ENCODE measurements at regions not wholly inside any gene's neighbourhood (a gene's known extent, or its start where the extent isn't known, plus 50 kb on each side); places are given as distances from the start of the nearest gene placed in this dataset.

GRCh38 chr7:89887489-89887888, 266.8 kb upstream of the STEAP1 start:
- Histone ChIP-seq H3K36me3 (no peaks in the 10 kb centered on the region), H3K27ac (no peak overlapping the region), H3K9me3 (no peaks in the 10 kb centered on the region), H3K4me1 (no peaks in the 10 kb centered on the region), H3K4me3 (no peak overlapping the region), H3K27me3 (no peaks in the 10 kb centered on the region)
- WGBS (ENCODE audit: insufficient coverage, low coverage, low lambda C conversion rate, missing lambda C conversion rate): 9% methylated on average over 1 of the region's 3 CpGs
- ATAC-seq (no peak), DNase-seq (no peak)
- intact Hi-C loops (cut with DNase I): no loop called here
- no peak for TF ChIP-seq CTCF (IDR thresholded peaks at IDR 0.05)
- no peak for TF ChIP-seq POLR2A (IDR thresholded peaks at IDR 0.05)

GRCh38 chr7:89908736-89909135, 245.5 kb upstream of the STEAP1 start:
- 70% methylated on average over 2 of the region's 2 CpGs for whole genome bisulfite sequencing (ENCODE audit: insufficient coverage, low coverage, low lambda C conversion rate, missing lambda C conversion rate)

GRCh38 chr7:89914711-89915110, 239.6 kb upstream of the STEAP1 start:
- intact Hi-C loops (cut with DNase I): no loop called here
- Histone ChIP-seq H3K4me3 (no peak overlapping the region), H3K36me3 (no peaks in the 10 kb centered on the region), H3K27ac (no peak overlapping the region), H3K4me1 (no peaks in the 10 kb centered on the region), H3K9me3 (no peaks in the 10 kb centered on the region), H3K27me3 (no peaks in the 10 kb centered on the region)
- TF ChIP-seq POLR2A (IDR thresholded peaks at IDR 0.05): no peak
- no peak for TF ChIP-seq CTCF (IDR thresholded peaks at IDR 0.05)
- WGBS (ENCODE audit: insufficient coverage, low coverage, low lambda C conversion rate, missing lambda C conversion rate): 88% methylated on average over 1 of the region's 2 CpGs
- no peak for ATAC-seq
- no peak for DNase-seq

More at GRCh38 chr7:89908736-89909135, 245.5 kb upstream of the STEAP1 start:
- Histone ChIP-seq H3K9me3 (no peaks in the 10 kb centered on the region), H3K36me3 (no peaks in the 10 kb centered on the region), H3K27me3 (no peaks in the 10 kb centered on the region), H3K27ac (no peak overlapping the region), H3K4me1 (no peaks in the 10 kb centered on the region), H3K4me3 (no peak overlapping the region)
- DNase-seq (no peak), ATAC-seq (no peak)
- intact Hi-C loops (cut with DNase I): no loop called here
- no peak for TF ChIP-seq POLR2A (IDR thresholded peaks at IDR 0.05)
- TF ChIP-seq CTCF (IDR thresholded peaks at IDR 0.05): no peak

DNA sequence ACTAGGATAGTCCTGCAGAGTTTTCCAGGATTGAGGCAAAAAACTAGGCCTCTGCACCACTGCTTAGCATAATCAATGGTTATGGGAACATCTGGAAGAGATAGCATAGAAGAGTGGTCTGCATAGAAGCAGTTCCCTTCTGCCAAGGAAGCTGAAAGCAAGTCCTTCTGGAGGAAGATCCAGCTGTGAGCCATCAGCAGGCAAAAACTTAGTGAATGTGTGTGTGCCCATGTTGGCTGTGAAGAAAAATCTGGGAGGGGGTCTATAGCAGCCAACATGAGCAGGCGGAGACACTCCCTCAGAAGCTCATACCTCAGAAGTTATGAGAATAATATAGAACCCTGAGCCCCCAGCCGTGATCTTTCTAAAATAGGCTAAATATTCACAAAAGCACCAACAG, 228.1 kb upstream of the STEAP1 start:
- Histone ChIP-seq H3K9me3 (no peaks in the 10 kb centered on the region), H3K4me1 (no peaks in the 10 kb centered on the region), H3K27me3 (no peaks in the 10 kb centered on the region), H3K4me3 (no peak overlapping the region), H3K27ac (no peak overlapping the region), H3K36me3 (no peaks in the 10 kb centered on the region)
- WGBS (ENCODE audit: insufficient coverage, low coverage, low lambda C conversion rate, missing lambda C conversion rate): 58% methylated on average over 2 of the region's 2 CpGs
- intact Hi-C loops (cut with DNase I): no loop called here
- ATAC-seq: no peak
- TF ChIP-seq POLR2A (IDR thresholded peaks at IDR 0.05): no peak
- no peak for TF ChIP-seq CTCF (IDR thresholded peaks at IDR 0.05)
- DNase-seq: no peak

GRCh38 chr7:89926701-89927100, 227.6 kb upstream of the STEAP1 start:
- H3K27ac ChIP-seq: no peak overlapping the region
- TF ChIP-seq CTCF (IDR thresholded peaks at IDR 0.05) (no peak), POLR2A (IDR thresholded peaks at IDR 0.05) (no peak)
- DNase-seq: no peak

More at GRCh38 chr7:89926701-89927100, 227.6 kb upstream of the STEAP1 start:
- WGBS (ENCODE audit: insufficient coverage, low coverage, low lambda C conversion rate, missing lambda C conversion rate): 59% methylated on average over 6 of the region's 6 CpGs
- H3K27me3 ChIP-seq: no peaks in the 10 kb centered on the region
- no peaks in the 10 kb centered on the region for H3K36me3 ChIP-seq
- H3K9me3 ChIP-seq: no peaks in the 10 kb centered on the region
- ATAC-seq: no peak
- H3K4me1 ChIP-seq: no peaks in the 10 kb centered on the region
- no peak overlapping the region for H3K4me3 ChIP-seq
- intact Hi-C loops (cut with DNase I): no loop called here

Data from right lobe of liver (tissue), 6 donors.